ENCODE measurements at regions not wholly inside any gene's neighbourhood (a gene's known extent, or its start where the extent isn't known, plus 50 kb on each side); places are given as distances from the start of the nearest gene placed in this dataset.

- Histone ChIP-seq H2BK5ac (ENCODE audit: low read depth, low read length, poor library complexity) (no peak overlapping the region), H2AK5ac (ENCODE audit: low read length) (no peak overlapping the region), H3K4me1 (ENCODE audit: control insufficient read depth in 1 of 2, insufficient read depth in 2 of 2, low read length in 2 of 2) (no peaks in the 10 kb centered on the region)
Observed at GRCh38 chr14:97350894-97351731, 553.9 kb downstream of the VRK1 start.

GRCh38 chr14:97353102-97353501, 555.9 kb downstream of the VRK1 start:
- Histone ChIP-seq H3K14ac (ENCODE audit: low read length) (no peak overlapping the region), H3K79me2 (ENCODE audit: control insufficient read depth, insufficient read depth, low read length, poor library complexity) (no peaks in the 10 kb centered on the region), H3K4me2 (ENCODE audit: low read length) (no peak overlapping the region), H2BK5ac (ENCODE audit: low read depth, low read length, poor library complexity) (no peak overlapping the region), H3K36me3 (ENCODE audit: control insufficient read depth in 1 of 2, insufficient read depth in 2 of 2, low read length in 2 of 2) (no peaks in the 10 kb centered on the region), H3K4me1 (ENCODE audit: control insufficient read depth in 1 of 2, insufficient read depth in 2 of 2, low read length in 2 of 2) (no peaks in the 10 kb centered on the region), H3K27me3 (ENCODE audit: insufficient read depth, low read length) (no peaks in the 10 kb centered on the region), H4K8ac (ENCODE audit: low read depth, low read length) (no peak overlapping the region), H3K4ac (ENCODE audit: low read depth, low read length) (no peak overlapping the region), H2AK5ac (ENCODE audit: low read length) (no peak overlapping the region), H2BK12ac (ENCODE audit: low read length) (no peak overlapping the region), H3K23ac (ENCODE audit: low read length) (no peak overlapping the region), H4K12ac (ENCODE audit: low read depth, low read length) (no peak overlapping the region), H3K9ac (ENCODE audit: low read length) (no peak overlapping the region), H3K79me1 (ENCODE audit: low read length) (no peaks in the 10 kb centered on the region), H3K27ac (ENCODE audit: low read depth, low read length) (no peak overlapping the region), H4K91ac (ENCODE audit: low read depth, low read length) (no peak overlapping the region), H3K18ac (ENCODE audit: low read length) (no peak overlapping the region), H3K9me3 (ENCODE audit: insufficient read depth, low read depth, low read length) (no peaks in the 10 kb centered on the region), H3K4me3 (ENCODE audit: low read depth, low read length) (no peak overlapping the region), H2AFZ (ENCODE audit: insufficient read depth, low read length, poor library complexity) (no peak overlapping the region), H2BK120ac (ENCODE audit: insufficient read depth, low read length, poor library complexity) (no peak overlapping the region)
- WGBS (ENCODE audit: extremely low coverage, insufficient coverage, insufficient read length): no CpG with 5 or more reads among the region's 5 CpGs
- no peak for DNase-seq

More at GRCh38 chr14:97350894-97351731, 553.9 kb downstream of the VRK1 start:
- peak in 1 of 2 donors; percentile 25 for DNase-seq
- no peak overlapping the region for H2BK120ac ChIP-seq (ENCODE audit: insufficient read depth, low read length, poor library complexity)
- no peak overlapping the region for H3K4ac ChIP-seq (ENCODE audit: low read depth, low read length)
- H2AFZ ChIP-seq (ENCODE audit: insufficient read depth, low read length, poor library complexity): no peak overlapping the region
- H3K36me3 ChIP-seq (ENCODE audit: control insufficient read depth in 1 of 2, insufficient read depth in 2 of 2, low read length in 2 of 2): no peaks in the 10 kb centered on the region
- H3K23ac ChIP-seq (ENCODE audit: low read length): no peak overlapping the region
- peaks cover 2% of the 10 kb centered on the region for H3K9me3 ChIP-seq (ENCODE audit: insufficient read depth, low read depth, low read length)
- H3K18ac ChIP-seq (ENCODE audit: low read length): no peak overlapping the region
- H3K9ac ChIP-seq (ENCODE audit: low read length): no peak overlapping the region
- H3K79me1 ChIP-seq (ENCODE audit: low read length): no peaks in the 10 kb centered on the region
- H4K12ac ChIP-seq (ENCODE audit: low read depth, low read length): no peak overlapping the region
- no peak overlapping the region for H3K27ac ChIP-seq (ENCODE audit: low read depth, low read length)
- H3K4me2 ChIP-seq (ENCODE audit: low read length): no peak overlapping the region
- H4K8ac ChIP-seq (ENCODE audit: low read depth, low read length): no peak overlapping the region
- H3K27me3 ChIP-seq (ENCODE audit: insufficient read depth, low read length): no peaks in the 10 kb centered on the region
- H3K14ac ChIP-seq (ENCODE audit: low read length): no peak overlapping the region
- H4K91ac ChIP-seq (ENCODE audit: low read depth, low read length): no peak overlapping the region
- no CpG with 5 or more reads among the region's 7 CpGs for WGBS (ENCODE audit: extremely low coverage, insufficient coverage, insufficient read length)
- H2BK12ac ChIP-seq (ENCODE audit: low read length): no peak overlapping the region
- H3K4me3 ChIP-seq (ENCODE audit: low read depth, low read length): no peak overlapping the region
- H3K79me2 ChIP-seq (ENCODE audit: control insufficient read depth, insufficient read depth, low read length, poor library complexity): no peaks in the 10 kb centered on the region

- Histone ChIP-seq H3K4me2 (ENCODE audit: low read length) (no peak overlapping the region), H3K4ac (ENCODE audit: low read depth, low read length) (no peak overlapping the region)
- no CpG with 5 or more reads among the region's 3 CpGs for WGBS (ENCODE audit: extremely low coverage, insufficient coverage, insufficient read length)
Observed at GRCh38 chr14:97354119-97354722, 557.0 kb downstream of the VRK1 start.

GRCh38 chr14:97359341-97359740, 562.2 kb downstream of the VRK1 start:
- WGBS (ENCODE audit: extremely low coverage, insufficient coverage, insufficient read length): no CpG with 5 or more reads among the region's 6 CpGs
- no peaks in the 10 kb centered on the region for H3K36me3 ChIP-seq (ENCODE audit: control insufficient read depth in 1 of 2, insufficient read depth in 2 of 2, low read length in 2 of 2)
- no peak overlapping the region for H3K14ac ChIP-seq (ENCODE audit: low read length)
- H3K27me3 ChIP-seq (ENCODE audit: insufficient read depth, low read length): no peaks in the 10 kb centered on the region
- no peak overlapping the region for H3K18ac ChIP-seq (ENCODE audit: low read length)
- H3K27ac ChIP-seq (ENCODE audit: low read depth, low read length): no peak overlapping the region
- no peak overlapping the region for H3K23ac ChIP-seq (ENCODE audit: low read length)
- H2BK5ac ChIP-seq (ENCODE audit: low read depth, low read length, poor library complexity): no peak overlapping the region
- DNase-seq: no peak
- H2BK120ac ChIP-seq (ENCODE audit: insufficient read depth, low read length, poor library complexity): no peak overlapping the region
- H3K9me3 ChIP-seq (ENCODE audit: insufficient read depth, low read depth, low read length): no peaks in the 10 kb centered on the region
- no peak overlapping the region for H4K12ac ChIP-seq (ENCODE audit: low read depth, low read length)
- no peak overlapping the region for H2AK5ac ChIP-seq (ENCODE audit: low read length)
- H4K8ac ChIP-seq (ENCODE audit: low read depth, low read length): no peak overlapping the region
- H3K4me3 ChIP-seq (ENCODE audit: low read depth, low read length): no peak overlapping the region
- H3K9ac ChIP-seq (ENCODE audit: low read length): no peak overlapping the region
- H2BK12ac ChIP-seq (ENCODE audit: low read length): no peak overlapping the region
- no peaks in the 10 kb centered on the region for H3K79me2 ChIP-seq (ENCODE audit: control insufficient read depth, insufficient read depth, low read length, poor library complexity)
- H4K91ac ChIP-seq (ENCODE audit: low read depth, low read length): no peak overlapping the region
- H3K79me1 ChIP-seq (ENCODE audit: low read length): no peaks in the 10 kb centered on the region
- no peak overlapping the region for H2AFZ ChIP-seq (ENCODE audit: insufficient read depth, low read length, poor library complexity)
- no peak overlapping the region for H3K4ac ChIP-seq (ENCODE audit: low read depth, low read length)
- no peak overlapping the region for H3K4me2 ChIP-seq (ENCODE audit: low read length)
- no peaks in the 10 kb centered on the region for H3K4me1 ChIP-seq (ENCODE audit: control insufficient read depth in 1 of 2, insufficient read depth in 2 of 2, low read length in 2 of 2)

More at GRCh38 chr14:97354119-97354722, 557.0 kb downstream of the VRK1 start:
- Histone ChIP-seq H3K79me2 (ENCODE audit: control insufficient read depth, insufficient read depth, low read length, poor library complexity) (no peaks in the 10 kb centered on the region), H3K14ac (ENCODE audit: low read length) (no peak overlapping the region), H3K9ac (ENCODE audit: low read length) (no peak overlapping the region), H3K18ac (ENCODE audit: low read length) (no peak overlapping the region), H2AFZ (ENCODE audit: insufficient read depth, low read length, poor library complexity) (no peak overlapping the region), H3K36me3 (ENCODE audit: control insufficient read depth in 1 of 2, insufficient read depth in 2 of 2, low read length in 2 of 2) (no peaks in the 10 kb centered on the region), H3K4me3 (ENCODE audit: low read depth, low read length) (no peak overlapping the region), H3K23ac (ENCODE audit: low read length) (no peak overlapping the region), H4K8ac (ENCODE audit: low read depth, low read length) (no peak overlapping the region), H3K27ac (ENCODE audit: low read depth, low read length) (no peak overlapping the region), H2BK120ac (ENCODE audit: insufficient read depth, low read length, poor library complexity) (no peak overlapping the region), H2AK5ac (ENCODE audit: low read length) (no peak overlapping the region), H2BK12ac (ENCODE audit: low read length) (no peak overlapping the region), H3K4me1 (ENCODE audit: control insufficient read depth in 1 of 2, insufficient read depth in 2 of 2, low read length in 2 of 2) (no peaks in the 10 kb centered on the region), H4K91ac (ENCODE audit: low read depth, low read length) (no peak overlapping the region), H2BK5ac (ENCODE audit: low read depth, low read length, poor library complexity) (no peak overlapping the region), H3K79me1 (ENCODE audit: low read length) (no peaks in the 10 kb centered on the region), H4K12ac (ENCODE audit: low read depth, low read length) (no peak overlapping the region), H3K27me3 (ENCODE audit: insufficient read depth, low read length) (no peaks in the 10 kb centered on the region), H3K9me3 (ENCODE audit: insufficient read depth, low read depth, low read length) (no peaks in the 10 kb centered on the region)
- no peak for DNase-seq
